ENCODE measurements at regions not wholly inside any gene's neighbourhood (a gene's known extent, or its start where the extent isn't known, plus 50 kb on each side); places are given as distances from the start of the nearest gene placed in this dataset.

DNA sequence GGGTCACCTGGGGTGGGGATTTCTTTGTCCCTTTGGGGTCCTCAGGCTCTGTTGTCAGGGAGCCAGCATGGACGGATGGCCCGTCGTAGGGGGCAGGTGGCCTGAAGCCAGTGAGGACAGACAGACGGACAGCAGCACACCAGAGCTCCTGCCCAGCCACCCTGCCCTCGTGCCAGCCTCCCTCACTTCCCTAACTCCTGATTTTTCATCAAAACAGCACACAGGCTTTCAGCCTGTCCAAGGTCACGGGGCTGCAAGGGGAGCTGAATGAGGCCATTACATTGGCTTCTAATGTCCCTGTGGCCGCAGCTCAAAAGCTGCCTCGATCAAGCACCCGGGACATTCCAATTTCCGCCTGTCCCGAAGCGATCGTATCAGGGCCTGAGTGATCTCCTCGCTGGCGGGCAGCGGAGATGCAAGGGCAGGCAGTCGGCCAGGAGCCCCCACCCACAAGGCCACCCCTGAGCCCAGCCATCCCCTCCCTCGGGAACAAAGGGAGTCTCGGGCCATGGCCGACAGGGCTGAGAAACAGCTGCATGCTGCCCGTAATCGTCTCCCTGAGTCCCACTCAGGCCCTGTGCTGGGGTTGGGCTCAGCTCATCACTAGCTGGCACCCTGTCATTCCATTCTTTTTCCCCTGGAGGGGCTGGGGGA, 50.5 kb upstream of the RNU6ATAC start:
- TF ChIP-seq, protein P1, sequence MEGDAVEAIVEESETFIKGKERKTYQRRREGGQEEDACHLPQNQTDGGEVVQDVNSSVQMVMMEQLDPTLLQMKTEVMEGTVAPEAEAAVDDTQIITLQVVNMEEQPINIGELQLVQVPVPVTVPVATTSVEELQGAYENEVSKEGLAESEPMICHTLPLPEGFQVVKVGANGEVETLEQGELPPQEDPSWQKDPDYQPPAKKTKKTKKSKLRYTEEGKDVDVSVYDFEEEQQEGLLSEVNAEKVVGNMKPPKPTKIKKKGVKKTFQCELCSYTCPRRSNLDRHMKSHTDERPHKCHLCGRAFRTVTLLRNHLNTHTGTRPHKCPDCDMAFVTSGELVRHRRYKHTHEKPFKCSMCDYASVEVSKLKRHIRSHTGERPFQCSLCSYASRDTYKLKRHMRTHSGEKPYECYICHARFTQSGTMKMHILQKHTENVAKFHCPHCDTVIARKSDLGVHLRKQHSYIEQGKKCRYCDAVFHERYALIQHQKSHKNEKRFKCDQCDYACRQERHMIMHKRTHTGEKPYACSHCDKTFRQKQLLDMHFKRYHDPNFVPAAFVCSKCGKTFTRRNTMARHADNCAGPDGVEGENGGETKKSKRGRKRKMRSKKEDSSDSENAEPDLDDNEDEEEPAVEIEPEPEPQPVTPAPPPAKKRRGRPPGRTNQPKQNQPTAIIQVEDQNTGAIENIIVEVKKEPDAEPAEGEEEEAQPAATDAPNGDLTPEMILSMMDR (IDR thresholded peaks at IDR 0.05), result no peak
- TF ChIP-seq POLR2A (IDR thresholded peaks at IDR 0.05), result no peak

Measured in testis (tissue), 2 donors.